IMR-90 (cell line): ENCODE measurements at regions not wholly inside any gene's neighbourhood (a gene's known extent, or its start where the extent isn't known, plus 50 kb on each side); places are given as distances from the start of the nearest gene placed in this dataset.
"Not testable (repeated sequence)": the region's sequence is repeated elsewhere in the genome, so short reads cannot be mapped to it uniquely, and the experiment has no call there.

ENCODE experiments used
- ATAC-seq: fragments of 200-7000 bp; cut with Tn5 transposase; 2 replicates; pipeline ENCODE4 v1.9.1; 2020; ENCODE audit warnings: low read depth, mild to moderate bottlenecking, moderate library complexity
- BruUV-seq: library from RNA; stranded (reverse); fragments of 400-500 nt; replicated peaks from 2 replicates; lab custom pipeline; 2021; lab: Mats Ljungman, UMichigan
- CTCF ChIA-PET: fragments of 300-600 bp; formaldehyde crosslinking; extraction: SDS; loops from one replicate; lab custom pipeline; 2021; ENCODE audit warnings: antibody characterized with exemption; lab: Yijun Ruan, JAX
- POLR2A ChIA-PET: fragments of 300-600 bp; sonication (Branson Sonifier 250); formaldehyde crosslinking; loops from one replicate; lab custom pipeline; 2022; ENCODE audit warnings: antibody characterized with exemption; ENCODE audit not compliant: unreplicated experiment; lab: Charles Lee
- DNase-seq: peaks from one replicate; pipeline ENCODE4 v3.0.0; 2013
- H2AFZ ChIP-seq: replicated peaks from 2 replicates; pipeline ENCODE3; 2013; ENCODE audit warnings: low read length, mild to moderate bottlenecking; ENCODE audit not compliant: poor library complexity
- H2AK5ac ChIP-seq: 2 replicates; pipeline ENCODE4 v1.6.1; 2013; ENCODE audit warnings: low read depth, low read length, inconsistent platforms
- H2AK9ac ChIP-seq: replicated peaks from 2 replicates; pipeline ENCODE3; 2013; ENCODE audit warnings: mild to moderate bottlenecking, low read depth, low read length, moderate library complexity; ENCODE audit not compliant: poor library complexity
- H2BK120ac ChIP-seq: 2 replicates; pipeline ENCODE4 v1.6.1; 2013; ENCODE audit warnings: low read depth, low read length, inconsistent platforms
- H2BK15ac ChIP-seq: 3 replicates; pipeline ENCODE4 v1.6.1; 2013; ENCODE audit warnings: low read depth, low read length, inconsistent platforms
- H2BK20ac ChIP-seq: 2 replicates; pipeline ENCODE4 v1.6.1; 2013; ENCODE audit warnings: low read depth, mild to moderate bottlenecking, inconsistent platforms, low read length, moderate library complexity
- H2BK5ac ChIP-seq: 2 replicates; pipeline ENCODE4 v1.6.1; 2013; ENCODE audit warnings: mild to moderate bottlenecking, low read depth, low read length, inconsistent platforms; ENCODE audit not compliant: poor library complexity, severe bottlenecking
- H3K14ac ChIP-seq: replicated peaks from 2 replicates; pipeline ENCODE4 v1.6.1; 2013; ENCODE audit warnings: low read depth, low read length, inconsistent platforms
- H3K18ac ChIP-seq: 2 replicates; pipeline ENCODE4 v1.6.1; 2013; ENCODE audit warnings: low read depth, low read length, control low read depth
- H3K23ac ChIP-seq: 2 replicates; pipeline ENCODE4 v1.6.1; 2013; ENCODE audit warnings: low read depth, low read length, inconsistent platforms
- H3K27ac ChIP-seq: 2 replicates; pipeline ENCODE4 v1.5.1; 2013; ENCODE audit warnings: mild to moderate bottlenecking, control low read depth, low read length; ENCODE audit not compliant: insufficient read depth
- H3K27me3 ChIP-seq: 2 replicates; pipeline ENCODE4 v1.6.1; 2013; ENCODE audit warnings: low read length; ENCODE audit not compliant: control insufficient read depth, insufficient read depth
- H3K36me3 ChIP-seq: 2 replicates; pipeline ENCODE4 v1.6.1; 2013; ENCODE audit warnings: low read length, mixed read lengths; ENCODE audit not compliant: control insufficient read depth, insufficient read depth
- H3K4ac ChIP-seq: 2 replicates; pipeline ENCODE4 v1.6.1; 2013; ENCODE audit warnings: low read depth, low read length, inconsistent platforms
- H3K4me1 ChIP-seq: 2 replicates; pipeline ENCODE4 v1.6.1; 2013; ENCODE audit warnings: low read length, mixed read lengths; ENCODE audit not compliant: control insufficient read depth, insufficient read depth
- H3K4me2 ChIP-seq: 2 replicates; pipeline ENCODE4 v1.6.1; 2013; ENCODE audit warnings: low read depth, mild to moderate bottlenecking, control low read depth, low read length, moderate library complexity
- H3K4me3 ChIP-seq: 2 replicates; pipeline ENCODE4 v1.5.1; 2013; ENCODE audit warnings: low read depth, mild to moderate bottlenecking, control low read depth, low read length, moderate library complexity; ENCODE audit not compliant: insufficient read depth
- H3K56ac ChIP-seq: 2 replicates; pipeline ENCODE4 v1.6.1; 2013; ENCODE audit warnings: low read length, inconsistent platforms; ENCODE audit not compliant: insufficient read depth; ENCODE audit errors: extremely low read depth
- H3K79me1 ChIP-seq, 2 experiments: 2 replicates each; pipeline ENCODE4 v1.6.1; 2013; ENCODE audit warnings: low read length in 2 of 2, inconsistent platforms in 1 of 2, low read depth in 1 of 2
- H3K9ac ChIP-seq: 2 replicates; pipeline ENCODE4 v1.6.1; 2013; ENCODE audit warnings: low read depth, low read length, control low read depth
- H3K9me1 ChIP-seq: 2 replicates; pipeline ENCODE4 v1.6.1; 2013; ENCODE audit warnings: low read length, inconsistent platforms; ENCODE audit not compliant: insufficient read depth
- H3K9me3 ChIP-seq: 2 replicates; pipeline ENCODE4 v1.6.1; 2013; ENCODE audit warnings: low read length; ENCODE audit not compliant: control insufficient read depth, insufficient read depth
- H4K20me1 ChIP-seq: 2 replicates; pipeline ENCODE4 v1.6.1; 2013; ENCODE audit warnings: low read length, inconsistent platforms; ENCODE audit not compliant: insufficient read depth
- H4K5ac ChIP-seq: 2 replicates; pipeline ENCODE4 v1.6.1; 2013; ENCODE audit warnings: mild to moderate bottlenecking, low read depth, low read length, control low read depth
- H4K8ac ChIP-seq, 2 experiments: 2 replicates each; pipeline ENCODE4 v1.6.1; 2013; ENCODE audit warnings: low read depth in 2 of 2, low read length in 2 of 2, control low read depth in 1 of 2, inconsistent platforms in 1 of 2
- H4K91ac ChIP-seq: 2 replicates; pipeline ENCODE4 v1.6.1; 2013; ENCODE audit warnings: low read depth, low read length, inconsistent platforms; ENCODE audit not compliant: insufficient read depth
- FOS ChIP-seq: fragments of 150-350 bp; IDR thresholded peaks from 2 replicates; pipeline ENCODE4 v1.6.1; 2016; ENCODE audit warnings: low read depth, low read length
- WGBS, 2 experiments: methylation state at CpG; one replicate each; pipeline versions ENCODE4 v1.1.5 to v1.1.7; 2013; ENCODE audit warnings: missing lambda C conversion rate in 2 of 2; ENCODE audit not compliant: insufficient read length in 1 of 2; ENCODE audit errors: extremely low coverage in 2 of 2; 5-methylcytosine and 5-hydroxymethylcytosine counted together
- dilution Hi-C: fragments of 300-500 bp; cut with HindIII; formaldehyde crosslinking; loops from one replicate; pipeline ENCODE4 v1.14.3; 2018; ENCODE audit warnings: low sequenced_read_pairs; ENCODE audit not compliant: unreplicated experiment
- in situ Hi-C: fragments of 300-500 bp; cut with MboI; formaldehyde crosslinking; loops from 3 replicates; pipeline ENCODE4 v1.14.3; 2019; ENCODE audit warnings: low sequenced_read_pairs, inconsistent platforms, mixed read lengths
- intact Hi-C: fragments of 100-400 bp; cut with micrococcal nuclease; formaldehyde crosslinking; loops from 2 replicates; pipeline ENCODE4 v1.10.0; 2022

DNA sequence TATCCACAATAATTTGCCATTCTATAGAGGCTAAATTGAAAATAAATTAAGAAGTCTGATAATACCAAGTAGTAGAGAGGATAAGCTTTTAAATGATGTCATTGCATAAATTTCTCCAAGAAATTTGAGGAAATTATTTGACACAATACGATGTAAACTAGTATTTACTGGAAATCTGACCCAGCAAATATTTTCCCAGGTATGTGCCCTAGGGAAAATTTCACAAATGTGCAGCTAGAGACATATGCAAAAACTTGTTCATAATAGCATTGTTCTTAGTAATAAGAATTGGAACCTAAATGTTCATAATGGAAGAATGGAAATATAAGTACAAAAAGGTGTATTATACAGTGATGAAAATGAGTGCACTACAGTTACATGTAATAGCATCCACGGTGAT is 888.8 kb upstream of the SOX11 start:
- no peak overlapping the region for H3K14ac ChIP-seq
- no peak overlapping the region for H4K8ac ChIP-seq
- H3K79me1 ChIP-seq: no peaks in the 10 kb centered on the region
- no peak overlapping the region for H4K91ac ChIP-seq
- H3K9me3 ChIP-seq: peaks cover 12% of the 10 kb centered on the region; the same call in 1 of the 2 replicates
- ATAC-seq (no peak), DNase-seq (no peak)
- H2BK20ac ChIP-seq: no peak overlapping the region
- no peak overlapping the region for H2AK5ac ChIP-seq
- H3K23ac ChIP-seq: no peak overlapping the region
- no peak overlapping the region for H2BK120ac ChIP-seq
- H2BK5ac ChIP-seq: no peak overlapping the region
- H3K27ac ChIP-seq: no peak overlapping the region
- BruUV-seq: no TSS peak
- H3K56ac ChIP-seq: no peak overlapping the region
- H3K4ac ChIP-seq: no peak overlapping the region
- H3K4me1 ChIP-seq: no peaks in the 10 kb centered on the region
- no peaks in the 10 kb centered on the region for H3K9me1 ChIP-seq
- H3K9ac ChIP-seq: no peak overlapping the region
- H3K4me3 ChIP-seq: no peak overlapping the region
- in situ Hi-C loops: no loop called here
- ChIA-PET POLR2A (no interaction called here), CTCF (no interaction called here)
- no peak overlapping the region for H2BK15ac ChIP-seq
- H3K27me3 ChIP-seq: no peaks in the 10 kb centered on the region
- H2AK9ac ChIP-seq: no peak overlapping the region
- no peak overlapping the region for H2AFZ ChIP-seq
- intact Hi-C loops: no loop called here
- dilution Hi-C loops: no loop called here
- no CpG with 5 or more reads among the region's 2 CpGs for WGBS, 2 experiments
- H3K4me2 ChIP-seq: no peak overlapping the region
- H4K5ac ChIP-seq: no peak overlapping the region
- H3K18ac ChIP-seq: no peak overlapping the region
- TF ChIP-seq FOS: no peak
- H3K36me3 ChIP-seq: no peaks in the 10 kb centered on the region
- H4K20me1 ChIP-seq: no peaks in the 10 kb centered on the region

GRCh38 chr2:4814137-4814536 is 878.0 kb upstream of the SOX11 start:
- H3K79me1 ChIP-seq, H3K9me1 ChIP-seq, H3K4me2 ChIP-seq, in situ Hi-C loops, H2AK9ac ChIP-seq, H4K20me1 ChIP-seq, H3K4me1 ChIP-seq, dilution Hi-C loops, POLR2A ChIA-PET, H3K27ac ChIP-seq, intact Hi-C loops, H2AFZ ChIP-seq, H2BK120ac ChIP-seq, H3K18ac ChIP-seq, H3K9ac ChIP-seq, H4K5ac ChIP-seq, DNase-seq, H2AK5ac ChIP-seq, H2BK20ac ChIP-seq, H2BK15ac ChIP-seq, H4K91ac ChIP-seq, ATAC-seq, H3K4me3 ChIP-seq, H4K8ac ChIP-seq, H3K14ac ChIP-seq, H3K23ac ChIP-seq, H3K36me3 ChIP-seq, BruUV-seq, H3K27me3 ChIP-seq, H3K4ac ChIP-seq, H3K9me3 ChIP-seq, CTCF ChIA-PET, H3K56ac ChIP-seq, H2BK5ac ChIP-seq: not testable (repeated sequence)
